Stomach (tissue), 8 donors: ENCODE measurements at regions not wholly inside any gene's neighbourhood (a gene's known extent, or its start where the extent isn't known, plus 50 kb on each side); places are given as distances from the start of the nearest gene placed in this dataset.

Experiments used
- DNase-seq, 2 donors: peaks; one replicate each; pipeline versions ENCODE4 v3.0.0 to v3.0.0-alpha.2; 2013 to 2019
- H3K27ac ChIP-seq, 5 donors: fragments of 200-600 bp in 4 of 5; sonication (generic) in 4 of 5; one replicate each; pipeline ENCODE4 v1.5.1; 2013 to 2019; ENCODE audit warnings: mild to moderate bottlenecking in 1 of 5, moderate library complexity in 1 of 5
- H3K27me3 ChIP-seq, 3 donors: fragments of 200-600 bp; sonication (generic); one replicate each; pipeline ENCODE4 v1.5.1; 2017 to 2019; ENCODE audit warnings: mixed run types in 1 of 3
- H3K36me3 ChIP-seq, 4 donors: fragments of 200-600 bp; sonication (generic); 1 replicate in 3 of 4; 2 replicates in 1 of 4; pipeline ENCODE4 v1.5.1; 2016 to 2019
- H3K4me1 ChIP-seq, 4 donors: fragments of 200-600 bp; sonication (generic); one replicate each; pipeline ENCODE4 v1.5.1; 2016 to 2019
- H3K4me3 ChIP-seq, 4 donors: fragments of 200-600 bp; sonication (generic) in 3 of 4; one replicate each; pipeline ENCODE4 v1.5.1; 2016 to 2019; ENCODE audit warnings: mild to moderate bottlenecking in 1 of 4
- H3K9me3 ChIP-seq, 4 donors: fragments of 200-600 bp; sonication (generic); one replicate each; pipeline ENCODE4 v1.5.1; 2016 to 2019
- CTCF ChIP-seq, 7 experiments: fragments of 450-650 bp in 4 of 7; fragments of 200-600 bp in 3 of 7; sonication (generic) in 3 of 7; IDR thresholded peaks; one replicate each; pipeline ENCODE4 v1.5.1; 2016 to 2019; ENCODE audit warnings: antibody characterized with exemption in 7 of 7, control low read depth in 2 of 7, mild to moderate bottlenecking in 1 of 7
- EP300 ChIP-seq: sonication (generic); formaldehyde crosslinking; IDR thresholded peaks from one replicate; pipeline ENCODE4 v1.6.1; 2017; ENCODE audit warnings: antibody characterized with exemption
- POLR2A ChIP-seq, 4 donors: fragments of 450-650 bp; IDR thresholded peaks; one replicate each; pipeline ENCODE4 v1.6.1; 2016; ENCODE audit warnings: antibody characterized with exemption in 4 of 4, control low read depth in 2 of 4, mild to moderate bottlenecking in 1 of 4, moderate library complexity in 1 of 4
- POLR2AphosphoS5 ChIP-seq, 3 donors: sonication (generic); formaldehyde crosslinking; IDR thresholded peaks; one replicate each; pipeline ENCODE4 v1.6.1; 2016; ENCODE audit warnings: antibody characterized with exemption in 3 of 3
- WGBS, 5 donors: extraction: QIAGEN DNeasy Blood & Tissue Kit in 3 of 5; methylation state at CpG; one replicate each; pipeline versions ENCODE4 v1.1.5 to v1.1.7; 2013 to 2018; 5-methylcytosine and 5-hydroxymethylcytosine counted together
- intact Hi-C: fragments of 100-400 bp; cut with DNase I; formaldehyde crosslinking; loops from one replicate; pipeline ENCODE4 v1.15.1; 2023; ENCODE audit warnings: low total_unique reads
- donor health status: healthy with polysubstance abuse.
- donor health status: Bipolar disorder and iron deficiency.
- donor health status: healthy.

- TF ChIP-seq POLR2AphosphoS5 (IDR thresholded peaks at IDR 0.05) (no peak), POLR2A (IDR thresholded peaks at IDR 0.05) (no peak), CTCF (IDR thresholded peaks at IDR 0.05) (no peak), EP300 (no peak)
- no peaks in the 10 kb centered on the region for H3K4me1 ChIP-seq
- no peaks in the 10 kb centered on the region for H3K27me3 ChIP-seq
- no peak overlapping the region for H3K27ac ChIP-seq
- H3K9me3 ChIP-seq = no peaks in the 10 kb centered on the region
- WGBS, 5 donors = 78 to 87% (median 79%) methylated on average over 3 of the region's 3 CpGs
- no peak overlapping the region for H3K4me3 ChIP-seq
- intact Hi-C loops = no loop called here
- no peak for DNase-seq
- no peaks in the 10 kb centered on the region for H3K36me3 ChIP-seq
Measured at GRCh38 chr5:111847052-111847925, 90.3 kb upstream of the NREP start.

- WGBS, 5 donors = 64 to 81% (median 75%) methylated on average over 6 of the region's 6 CpGs
- H3K4me1 ChIP-seq = no peaks in the 10 kb centered on the region
- intact Hi-C loops = no loop called here
- TF ChIP-seq POLR2A (IDR thresholded peaks at IDR 0.05) (no peak), CTCF (IDR thresholded peaks at IDR 0.05) (no peak), POLR2AphosphoS5 (IDR thresholded peaks at IDR 0.05) (no peak), EP300 (no peak)
- H3K27ac ChIP-seq = no peak overlapping the region
- H3K36me3 ChIP-seq = no peaks in the 10 kb centered on the region
- DNase-seq = no peak
- H3K4me3 ChIP-seq = no peak overlapping the region
- H3K9me3 ChIP-seq = no peaks in the 10 kb centered on the region
- H3K27me3 ChIP-seq = no peaks in the 10 kb centered on the region
Measured at GRCh38 chr5:111840036-111840674, 83.2 kb upstream of the NREP start.

GRCh38 chr5:111839438-111839837, 82.4 kb upstream of the NREP start:
- TF ChIP-seq POLR2AphosphoS5 (IDR thresholded peaks at IDR 0.05) (no peak), EP300 (no peak), CTCF (IDR thresholded peaks at IDR 0.05) (no peak), POLR2A (IDR thresholded peaks at IDR 0.05) (no peak)
- Histone ChIP-seq H3K36me3 (no peaks in the 10 kb centered on the region), H3K9me3 (no peaks in the 10 kb centered on the region), H3K27ac (no peak overlapping the region), H3K4me1 (no peaks in the 10 kb centered on the region), H3K4me3 (no peak overlapping the region), H3K27me3 (no peaks in the 10 kb centered on the region)
- 86 to 95% (median 94%) methylated on average over 3 of the region's 3 CpGs for WGBS, 5 donors
- intact Hi-C loops = no loop called here
- DNase-seq = no peak

GRCh38 chr5:111836426-111836825, 79.4 kb upstream of the NREP start:
- intact Hi-C loops = no loop called here
- DNase-seq = no peak
- no peaks in the 10 kb centered on the region for H3K27me3 ChIP-seq
- TF ChIP-seq POLR2A (IDR thresholded peaks at IDR 0.05) (no peak), POLR2AphosphoS5 (IDR thresholded peaks at IDR 0.05) (no peak), CTCF (IDR thresholded peaks at IDR 0.05) (no peak), EP300 (no peak)
- H3K9me3 ChIP-seq = no peaks in the 10 kb centered on the region
- H3K36me3 ChIP-seq = no peaks in the 10 kb centered on the region
- no peaks in the 10 kb centered on the region for H3K4me1 ChIP-seq
- no peak overlapping the region for H3K4me3 ChIP-seq
- H3K27ac ChIP-seq = no peak overlapping the region
